GM21381 (cell line): ENCODE measurements at regions not wholly inside any gene's neighbourhood (a gene's known extent, or its start where the extent isn't known, plus 50 kb on each side); places are given as distances from the start of the nearest gene placed in this dataset.
"Not testable (repeated sequence)": the region's sequence is repeated elsewhere in the genome, so short reads cannot be mapped to it uniquely, and the experiment has no call there.

Experiments
- ATAC-seq: cut with Tn5 transposase; IDR thresholded peaks from one replicate; pipeline ENCODE4 v1.9.1; 2021; ENCODE audit warnings: mild to moderate bottlenecking, moderate library complexity; ENCODE audit not compliant: unreplicated experiment

- ATAC-seq: not testable (repeated sequence)
These were observed 150.2 kb upstream of the PRSS12 start for GRCh38 chr4:118502967-118503366.

DNA sequence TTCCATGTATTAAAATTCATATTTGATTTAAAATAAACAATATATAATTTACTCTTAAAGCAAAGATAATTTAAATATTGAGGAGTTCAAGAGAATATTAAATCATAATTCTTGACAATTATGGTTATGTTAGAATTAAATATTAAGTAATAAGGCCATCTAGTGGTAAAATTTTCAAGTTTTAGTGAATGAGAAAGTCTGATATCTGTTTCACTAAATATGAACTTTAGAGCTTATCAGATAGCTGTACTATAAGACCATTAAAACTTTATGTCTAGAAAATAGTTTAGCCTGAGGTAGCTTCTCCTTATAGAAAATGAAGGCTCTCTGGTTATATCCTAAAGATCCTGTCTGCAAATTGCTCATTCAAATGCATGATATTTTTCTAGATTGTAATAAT, 152.1 kb upstream of the PRSS12 start:
- ATAC-seq: not testable (repeated sequence)

DNA sequence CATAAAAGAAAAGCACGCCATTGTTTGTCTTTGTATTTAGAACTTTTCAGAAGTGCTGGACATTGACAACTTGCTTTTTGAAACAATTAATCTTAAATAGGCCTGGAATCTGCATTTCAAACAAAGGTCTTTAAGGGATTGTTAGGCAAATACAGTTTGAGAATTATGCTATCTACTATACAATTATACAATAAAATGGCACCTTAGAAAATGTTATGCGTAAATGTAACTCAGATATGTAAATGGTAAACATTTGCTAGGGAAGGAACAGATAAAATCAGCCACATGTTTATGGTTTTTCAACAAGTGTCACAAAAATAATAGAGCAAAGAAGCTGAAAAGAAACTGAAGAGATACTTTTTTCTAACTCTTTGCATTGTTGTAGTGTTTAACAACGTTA, 152.7 kb upstream of the PRSS12 start:
- ATAC-seq: not testable (repeated sequence)

DNA sequence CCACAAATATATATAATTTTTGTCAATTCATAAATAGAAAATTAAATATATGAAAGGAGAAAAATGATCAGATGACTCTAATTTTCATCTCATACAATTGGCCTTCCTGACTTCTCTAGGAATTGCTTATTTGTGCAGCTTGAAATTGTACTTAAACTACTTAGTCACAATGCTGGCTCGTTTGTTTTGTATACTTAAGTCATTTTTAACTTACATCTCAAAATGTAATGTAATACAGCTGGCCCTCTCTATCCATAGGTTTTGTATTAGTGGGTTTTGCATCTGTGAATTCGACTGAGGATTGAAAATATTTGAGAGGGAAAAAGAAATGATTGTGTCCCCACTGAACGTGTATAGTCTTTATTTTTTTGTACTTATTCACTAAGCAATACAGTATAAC, 160.1 kb upstream of the PRSS12 start:
- not testable (repeated sequence) for ATAC-seq

DNA sequence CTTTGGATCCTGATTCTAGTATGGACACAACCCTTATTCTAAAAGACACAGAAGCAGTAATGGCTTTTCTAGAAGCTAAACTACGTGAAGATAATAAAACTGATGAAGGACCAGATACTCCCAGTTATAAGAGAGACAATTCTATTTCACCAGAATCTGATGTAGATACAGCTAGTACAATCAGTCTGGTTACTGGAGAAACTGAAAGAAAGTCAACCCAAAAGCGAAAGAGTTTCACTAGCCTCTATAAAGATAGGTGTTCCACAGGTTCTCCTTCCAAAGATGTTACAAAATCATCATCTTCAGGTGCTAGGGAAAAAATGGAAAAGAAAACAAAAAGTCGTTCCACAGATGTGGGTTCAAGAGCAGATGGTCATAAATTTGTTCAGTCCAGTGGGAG, 161.5 kb upstream of the PRSS12 start:
- ATAC-seq: not testable (repeated sequence)

DNA sequence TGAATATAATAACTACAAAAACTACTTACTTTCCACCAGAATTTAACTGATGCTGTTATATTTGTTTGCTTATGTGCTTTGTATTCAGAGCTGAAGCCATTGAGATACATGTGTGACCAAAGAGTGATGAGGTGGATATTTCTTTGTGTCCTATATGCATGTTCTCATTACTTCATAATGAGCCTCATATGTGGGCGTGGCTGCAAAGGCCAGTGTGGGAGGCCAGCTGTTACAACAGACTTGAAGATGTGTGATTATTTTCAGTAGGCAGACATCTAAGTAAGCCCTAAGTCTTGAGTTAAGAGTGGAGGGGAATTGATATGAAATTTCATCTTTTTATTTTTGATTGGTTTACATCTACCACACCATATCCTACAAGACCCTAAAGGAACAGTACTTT, 163.3 kb upstream of the PRSS12 start:
- not testable (repeated sequence) for ATAC-seq

- not testable (repeated sequence) for ATAC-seq
These were observed 155.1 kb upstream of the METTL14 start for GRCh38 chr4:118530107-118530506.

DNA sequence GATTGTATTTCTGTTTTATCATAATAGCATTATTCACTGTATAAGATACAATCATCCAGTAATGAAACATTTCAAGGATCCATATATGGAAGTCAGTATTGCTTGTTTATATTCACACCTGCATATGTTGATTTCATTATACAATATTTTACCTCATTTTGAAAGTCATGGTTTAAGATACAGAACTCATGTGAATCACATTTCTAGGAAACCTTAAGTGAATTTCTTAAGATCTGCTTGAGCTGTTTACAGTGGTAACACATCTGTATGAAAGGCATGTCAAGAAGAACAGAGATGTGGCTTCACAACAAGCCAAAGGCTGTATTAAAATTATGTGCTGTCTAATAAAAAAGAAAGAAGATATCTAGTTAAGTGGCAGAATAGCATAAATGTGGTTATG, 153.2 kb upstream of the METTL14 start:
- ATAC-seq: not testable (repeated sequence)

DNA sequence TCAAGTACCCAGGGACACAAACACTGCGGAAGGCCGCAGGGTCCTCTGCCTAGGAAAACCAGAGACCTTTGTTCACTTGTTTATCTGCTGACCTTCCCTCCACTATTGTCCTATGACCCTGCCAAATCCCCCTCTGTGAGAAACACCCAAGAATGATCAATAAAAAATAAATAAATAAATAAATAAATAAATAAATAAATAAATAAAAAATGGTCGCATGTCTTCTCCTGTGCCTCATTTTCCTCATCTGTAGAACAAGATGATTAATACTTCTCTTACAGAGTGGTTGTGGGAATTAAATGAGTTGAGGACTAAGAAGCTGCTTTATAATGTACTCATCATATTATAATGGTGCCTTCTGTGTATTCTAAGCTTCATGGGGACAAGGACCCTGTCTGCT, 149.4 kb upstream of the METTL14 start:
- ATAC-seq: not testable (repeated sequence)

GRCh38 chr4:118539412-118540077, 145.6 kb upstream of the METTL14 start:
- ATAC-seq: not testable (repeated sequence)

DNA sequence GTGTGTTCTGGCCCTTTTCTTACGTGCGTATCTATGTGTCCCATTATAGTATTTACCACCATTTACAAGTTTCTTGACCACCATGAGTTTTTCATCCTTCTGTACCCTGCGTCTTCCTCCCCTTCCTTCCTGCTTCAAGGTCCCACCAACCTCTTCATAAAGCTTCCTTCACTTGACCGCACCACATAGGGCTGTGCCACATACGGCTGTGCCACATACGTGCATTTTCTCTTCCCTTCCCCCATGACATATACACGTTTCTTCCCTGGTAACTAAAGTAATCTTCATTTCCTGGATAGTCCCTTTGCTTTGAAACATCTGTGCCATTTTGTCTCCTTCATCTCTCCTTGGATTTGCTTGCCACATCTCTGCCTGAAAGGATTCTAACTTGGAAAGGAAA, 128.6 kb upstream of the METTL14 start:
- not testable (repeated sequence) for ATAC-seq

GRCh38 chr4:118557298-118557851, 127.8 kb upstream of the METTL14 start:
- no peak for ATAC-seq

- not testable (repeated sequence) for ATAC-seq
These were observed 127.0 kb upstream of the METTL14 start for GRCh38 chr4:118558188-118558587.

DNA sequence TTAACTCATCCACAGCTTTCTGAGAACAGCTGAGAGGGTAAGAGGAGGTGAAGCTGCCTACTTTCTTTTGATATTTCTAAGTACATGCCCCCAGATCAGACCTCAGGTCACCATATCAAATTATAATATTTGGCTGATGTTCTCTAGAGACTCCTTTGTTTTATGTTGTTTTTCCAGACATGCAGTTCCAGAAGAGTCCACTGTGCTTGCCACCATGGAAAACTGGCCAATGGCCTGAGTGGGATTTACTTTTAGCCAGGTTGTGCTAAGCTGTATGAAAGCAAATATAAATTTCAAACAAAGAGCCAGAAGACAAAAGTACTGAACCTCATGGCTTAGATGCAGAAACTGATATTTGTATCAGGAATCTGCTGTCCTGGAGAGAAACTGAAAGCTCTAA, 123.6 kb upstream of the METTL14 start:
- ATAC-seq: not testable (repeated sequence)

DNA sequence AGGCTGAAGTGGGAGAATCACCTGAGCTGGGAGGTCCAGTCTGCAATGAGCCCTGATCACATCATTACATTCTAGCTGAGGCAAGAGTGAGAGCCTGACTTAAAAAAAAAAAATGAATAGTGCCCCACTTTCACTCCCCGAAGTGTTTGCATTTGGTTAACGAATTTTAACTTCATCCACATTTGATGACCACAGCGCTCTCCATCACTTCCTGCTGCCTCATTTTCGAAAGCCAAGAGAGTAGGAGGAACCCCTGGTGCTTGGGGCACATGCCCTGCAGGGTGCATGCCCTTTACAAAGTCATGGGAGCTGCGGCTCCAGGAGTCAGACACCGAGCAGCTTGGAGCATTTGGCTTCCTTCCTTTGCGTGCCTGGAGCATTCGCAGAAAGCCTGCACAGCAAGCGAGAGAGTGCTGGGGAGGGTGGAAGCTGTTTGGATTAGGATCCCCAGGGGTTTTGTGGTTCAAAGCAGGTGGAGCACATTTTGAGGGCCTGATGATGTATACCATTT, 119.1 kb upstream of the METTL14 start:
- peak; percentile 79 for ATAC-seq

GRCh38 chr4:118572991-118573390, 112.2 kb upstream of the METTL14 start:
- not testable (repeated sequence) for ATAC-seq

DNA sequence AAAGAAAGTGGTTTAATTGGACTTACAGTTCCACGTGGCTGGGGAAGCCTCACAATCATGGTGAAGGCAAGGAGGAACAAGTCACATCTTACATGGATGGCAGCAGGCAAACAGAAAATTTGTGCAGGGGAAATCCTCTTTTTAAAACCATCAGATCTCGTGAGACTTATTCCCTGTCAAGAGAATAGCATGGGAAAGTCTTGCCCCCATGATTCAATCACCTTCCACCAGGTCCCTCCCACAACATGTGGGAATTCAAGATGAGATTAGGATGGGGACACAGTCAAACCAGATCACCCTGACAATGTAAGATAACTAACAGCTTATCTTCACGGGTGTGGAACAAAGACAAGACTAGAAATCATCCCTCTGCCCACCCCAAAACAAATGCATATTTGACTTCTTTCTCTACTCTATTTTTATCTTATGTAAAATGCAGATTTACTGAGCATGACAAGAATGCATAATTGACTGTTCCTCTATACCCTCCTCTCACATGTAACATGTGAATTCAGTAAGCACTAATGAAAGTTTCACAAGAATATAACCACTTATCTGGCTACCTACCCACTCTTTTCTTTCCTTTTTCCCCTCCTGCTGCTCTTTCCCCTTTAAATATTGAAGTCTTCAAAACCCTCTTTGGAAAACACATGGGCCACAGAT, 110.8 kb upstream of the METTL14 start:
- not testable (repeated sequence) for ATAC-seq

DNA sequence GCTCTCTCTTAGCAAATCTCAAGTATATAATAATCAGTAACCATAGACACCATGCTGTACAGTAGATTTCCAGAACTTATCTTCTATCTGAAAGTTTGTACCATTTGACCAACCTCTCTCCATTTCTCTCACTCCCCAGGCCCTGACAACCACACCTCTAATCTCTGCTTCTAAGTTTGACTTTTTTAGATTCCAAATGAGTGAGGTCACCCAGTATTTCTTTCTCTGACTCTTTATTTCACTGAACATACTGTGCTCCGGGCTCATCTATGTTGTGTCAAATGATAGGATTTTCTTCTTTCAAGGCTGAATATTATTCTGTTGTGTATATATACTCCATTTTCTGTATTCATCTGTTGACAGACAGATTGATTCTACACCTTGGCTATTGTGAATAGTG, 110.1 kb upstream of the METTL14 start:
- ATAC-seq: not testable (repeated sequence)

DNA sequence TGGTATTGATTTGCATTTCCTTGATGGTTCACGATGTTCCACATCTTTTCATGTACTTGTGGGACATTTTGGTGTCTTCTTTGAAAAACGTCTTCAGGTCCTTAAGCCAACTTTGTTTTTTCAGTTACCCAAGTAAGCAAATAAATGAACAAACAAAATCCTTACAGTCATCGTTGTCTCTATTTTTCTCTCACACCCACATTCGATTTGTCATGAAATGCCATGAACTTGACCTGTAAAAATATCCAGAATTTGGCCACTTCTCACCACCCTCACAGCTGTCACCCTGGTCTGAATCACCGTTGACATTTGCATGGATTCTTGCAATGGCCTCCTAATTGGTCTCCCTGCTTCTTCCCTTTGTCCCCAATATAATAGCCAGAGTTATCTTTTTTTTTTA, 109.5 kb upstream of the METTL14 start:
- ATAC-seq: not testable (repeated sequence)

DNA sequence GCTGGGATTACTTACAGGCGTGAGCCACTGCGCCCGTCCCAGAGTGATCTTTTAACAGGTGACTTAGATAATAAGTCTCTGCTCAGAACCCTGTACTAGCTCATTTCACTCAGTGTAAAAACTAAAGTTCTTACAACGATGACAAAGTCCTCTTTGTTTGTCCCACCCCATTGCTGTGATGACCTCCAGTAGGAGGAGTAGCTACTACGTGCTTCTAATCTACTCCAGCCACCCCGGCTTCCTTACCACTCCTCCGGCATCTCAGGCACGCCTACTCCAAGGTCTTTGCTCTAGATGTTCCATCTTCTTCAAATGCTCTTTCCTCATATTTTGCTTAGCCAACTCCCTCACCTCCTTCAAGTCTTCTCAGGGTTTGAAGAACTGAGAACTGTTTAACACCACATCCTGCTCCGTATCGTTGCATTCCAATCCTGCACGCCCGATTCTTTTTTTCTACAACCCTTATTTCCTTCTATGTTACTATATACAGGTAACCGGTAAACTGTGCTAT, 108.4 kb upstream of the METTL14 start:
- not testable (repeated sequence) for ATAC-seq

DNA sequence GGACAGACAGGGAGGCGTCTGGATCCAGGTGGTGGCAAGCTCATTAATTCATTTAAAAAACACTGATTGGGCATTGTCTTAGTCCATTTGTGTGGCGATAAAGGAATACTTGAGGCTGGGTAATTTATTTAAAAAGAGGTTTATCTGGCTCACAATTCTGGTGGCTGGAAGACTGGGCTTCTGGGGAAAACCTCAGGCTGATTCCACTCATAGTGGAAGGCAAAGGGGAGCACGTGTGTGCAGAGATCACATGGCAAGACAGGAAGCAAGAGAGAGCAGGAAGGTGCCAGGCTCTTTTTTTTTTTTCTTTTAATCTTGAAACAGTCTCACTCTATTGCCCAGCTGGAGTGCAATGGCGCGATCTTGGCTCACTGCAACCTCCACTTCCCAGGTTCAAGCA, 100.2 kb upstream of the METTL14 start:
- no peak for ATAC-seq

DNA sequence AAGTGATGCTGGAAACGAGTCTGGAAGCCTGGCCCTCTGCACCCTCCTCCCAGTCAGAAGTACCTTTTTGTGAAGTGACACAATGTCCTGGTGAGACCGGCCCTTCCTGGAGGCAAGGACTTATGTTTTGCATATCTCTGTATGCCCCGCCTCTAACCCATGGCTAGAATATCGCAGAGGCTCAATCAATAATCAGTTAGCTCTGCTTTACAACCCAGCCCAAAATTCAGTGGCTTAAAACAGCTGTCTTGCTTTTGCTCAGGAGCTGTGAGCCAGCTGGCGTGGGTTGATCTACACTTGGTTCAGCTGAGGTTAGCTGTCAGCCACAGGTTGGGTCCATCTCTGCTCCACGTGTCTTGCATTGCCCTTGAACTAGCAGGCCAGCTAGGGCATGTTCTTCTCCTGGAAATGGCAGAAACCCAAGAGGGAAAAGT, 98.8 kb upstream of the METTL14 start:
- no peak for ATAC-seq
